AG04449 (cell line): ENCODE measurements at regions not wholly inside any gene's neighbourhood (a gene's known extent, or its start where the extent isn't known, plus 50 kb on each side); places are given as distances from the start of the nearest gene placed in this dataset.
"Not testable (repeated sequence)": the region's sequence is repeated elsewhere in the genome, so short reads cannot be mapped to it uniquely, and the experiment has no call there.

Experiments used
- CTCF ChIA-PET: fragments of 350-600 bp; formaldehyde crosslinking; extraction: SDS; loops from one replicate; lab custom pipeline; 2021; ENCODE audit warnings: antibody characterized with exemption; lab: Yijun Ruan, JAX
- POLR2A ChIA-PET: fragments of 400-600, 350-600 bp; formaldehyde crosslinking; extraction: SDS; loops from one replicate; lab custom pipeline; 2020; ENCODE audit warnings: antibody characterized with exemption, inconsistent platforms; lab: Yijun Ruan, JAX
- DNase-seq: peaks from one replicate; pipeline ENCODE4 v3.0.0-alpha.2; 2010; ENCODE audit warnings: low read depth, low spot score
- H3K4me3 ChIP-seq: 2 replicates; pipeline ENCODE4 v1.5.1; 2011; ENCODE audit warnings: low read depth, mild to moderate bottlenecking, control low read depth, low read length
- TF ChIP-seq, protein P1 (sequence below): IDR thresholded peaks from one replicate; pipeline ENCODE4 v1.5.1; 2011; ENCODE audit warnings: mild to moderate bottlenecking, moderate library complexity, low read length, control low read depth, inconsistent platforms; ENCODE audit not compliant: insufficient read depth; ENCODE audit errors: missing control alignments

DNA sequence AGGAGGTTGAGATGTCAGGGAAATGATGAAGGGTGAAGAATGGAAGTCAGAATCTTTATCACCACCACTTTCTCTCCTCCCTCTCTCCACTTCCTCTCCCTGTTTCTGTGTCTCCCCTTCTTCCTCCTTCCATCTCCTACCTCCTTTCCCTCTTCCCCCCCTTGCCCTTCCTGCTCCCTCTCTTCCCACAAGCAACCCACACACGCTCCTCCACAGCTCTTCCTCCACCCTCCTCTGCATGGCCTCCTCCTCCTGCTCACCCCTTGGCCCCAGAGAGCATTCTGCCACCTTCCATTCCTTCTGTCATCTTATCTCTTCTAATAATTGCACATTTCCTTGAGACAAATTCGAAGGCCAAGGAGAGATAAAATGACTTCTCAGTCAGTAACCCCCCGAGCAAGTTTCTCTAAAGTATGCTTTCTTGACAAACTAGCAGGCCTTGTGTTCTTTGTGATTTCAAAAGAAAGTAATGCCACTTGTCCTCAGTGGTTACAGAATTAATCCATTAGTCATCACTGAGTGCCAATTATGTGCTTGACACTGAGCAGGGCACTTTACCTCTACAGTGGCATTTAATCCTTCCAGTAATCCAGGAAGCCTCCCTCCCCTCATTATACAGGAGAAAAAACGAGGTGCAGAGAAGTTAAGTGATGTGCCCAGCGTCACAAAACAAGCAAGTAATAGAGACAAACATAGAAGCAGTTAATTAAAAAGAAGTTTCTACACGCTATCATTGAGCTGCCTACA, 72.3 kb upstream of the CCL1 start:
- no peak overlapping the region for H3K4me3 ChIP-seq
- TF ChIP-seq, protein P1, sequence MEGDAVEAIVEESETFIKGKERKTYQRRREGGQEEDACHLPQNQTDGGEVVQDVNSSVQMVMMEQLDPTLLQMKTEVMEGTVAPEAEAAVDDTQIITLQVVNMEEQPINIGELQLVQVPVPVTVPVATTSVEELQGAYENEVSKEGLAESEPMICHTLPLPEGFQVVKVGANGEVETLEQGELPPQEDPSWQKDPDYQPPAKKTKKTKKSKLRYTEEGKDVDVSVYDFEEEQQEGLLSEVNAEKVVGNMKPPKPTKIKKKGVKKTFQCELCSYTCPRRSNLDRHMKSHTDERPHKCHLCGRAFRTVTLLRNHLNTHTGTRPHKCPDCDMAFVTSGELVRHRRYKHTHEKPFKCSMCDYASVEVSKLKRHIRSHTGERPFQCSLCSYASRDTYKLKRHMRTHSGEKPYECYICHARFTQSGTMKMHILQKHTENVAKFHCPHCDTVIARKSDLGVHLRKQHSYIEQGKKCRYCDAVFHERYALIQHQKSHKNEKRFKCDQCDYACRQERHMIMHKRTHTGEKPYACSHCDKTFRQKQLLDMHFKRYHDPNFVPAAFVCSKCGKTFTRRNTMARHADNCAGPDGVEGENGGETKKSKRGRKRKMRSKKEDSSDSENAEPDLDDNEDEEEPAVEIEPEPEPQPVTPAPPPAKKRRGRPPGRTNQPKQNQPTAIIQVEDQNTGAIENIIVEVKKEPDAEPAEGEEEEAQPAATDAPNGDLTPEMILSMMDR, result no peak
- CTCF ChIA-PET, result no interaction called here
- DNase-seq, result no peak
- POLR2A ChIA-PET, result no interaction called here

DNA sequence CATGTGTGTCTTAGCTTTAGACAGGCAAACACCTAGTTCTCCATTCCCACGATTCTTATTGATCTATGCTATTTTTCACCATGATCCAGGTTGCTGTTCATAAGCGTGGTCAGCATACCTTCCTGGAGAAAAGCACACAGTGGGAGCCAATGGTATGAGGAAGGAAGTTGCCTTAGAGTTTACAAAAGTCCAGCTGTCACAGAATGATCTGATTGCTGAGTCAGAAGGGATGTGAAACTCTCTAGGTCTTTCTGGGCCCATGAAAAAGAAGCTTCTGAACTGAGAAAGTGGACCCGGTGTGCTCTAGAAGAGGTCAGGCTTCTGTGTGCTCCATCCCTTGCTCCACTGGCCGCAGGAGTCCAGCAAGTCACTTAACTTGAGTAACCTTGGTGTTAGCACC, 71.0 kb upstream of the CCL1 start:
- no peak overlapping the region for H3K4me3 ChIP-seq
- TF ChIP-seq, protein P1, result no peak
- DNase-seq, result no peak
- CTCF ChIA-PET, result no interaction called here
- POLR2A ChIA-PET, result no interaction called here

DNA sequence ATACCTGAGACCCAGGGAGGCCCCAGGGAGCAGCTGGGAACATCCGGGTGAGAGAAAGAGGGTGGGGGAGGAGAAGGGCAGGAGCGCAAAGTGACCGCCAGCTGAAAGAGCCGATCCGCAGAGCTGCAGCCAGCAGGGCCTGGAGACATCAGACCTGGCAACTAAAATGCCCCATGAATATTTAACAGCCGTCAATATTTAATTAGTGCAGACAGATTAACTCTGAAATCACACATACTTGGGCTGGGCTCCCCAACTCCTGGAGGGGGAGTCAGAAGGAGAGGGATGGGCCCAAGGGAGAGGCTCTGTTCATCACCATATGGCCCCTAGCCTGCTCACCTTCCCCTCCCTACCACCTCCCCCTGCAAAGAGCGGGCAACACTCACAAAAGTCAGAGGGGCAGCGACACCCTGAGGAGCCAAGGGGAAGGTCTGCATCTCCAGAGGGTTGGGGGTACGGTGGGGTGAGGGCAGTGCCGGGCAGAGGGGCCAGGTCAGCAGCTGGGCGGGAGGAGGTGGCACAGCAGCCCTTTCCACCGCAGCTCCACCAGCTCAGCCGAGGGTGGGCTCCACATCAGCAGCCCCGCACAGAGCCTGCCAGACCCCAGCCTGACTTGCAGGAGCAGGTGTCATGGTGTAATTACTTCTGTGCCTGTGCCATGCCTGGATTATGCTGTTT, 61.9 kb upstream of the CCL1 start:
- no peak overlapping the region for H3K4me3 ChIP-seq
- CTCF ChIA-PET, result no interaction called here
- TF ChIP-seq, protein P1, result no peak
- POLR2A ChIA-PET, result interaction anchor here (0.6 kb wide), 1 partner anchor 659 kb away, joined by 3 read pairs; no protein-coding TSS in a partner anchor
- DNase-seq, result no peak

DNA sequence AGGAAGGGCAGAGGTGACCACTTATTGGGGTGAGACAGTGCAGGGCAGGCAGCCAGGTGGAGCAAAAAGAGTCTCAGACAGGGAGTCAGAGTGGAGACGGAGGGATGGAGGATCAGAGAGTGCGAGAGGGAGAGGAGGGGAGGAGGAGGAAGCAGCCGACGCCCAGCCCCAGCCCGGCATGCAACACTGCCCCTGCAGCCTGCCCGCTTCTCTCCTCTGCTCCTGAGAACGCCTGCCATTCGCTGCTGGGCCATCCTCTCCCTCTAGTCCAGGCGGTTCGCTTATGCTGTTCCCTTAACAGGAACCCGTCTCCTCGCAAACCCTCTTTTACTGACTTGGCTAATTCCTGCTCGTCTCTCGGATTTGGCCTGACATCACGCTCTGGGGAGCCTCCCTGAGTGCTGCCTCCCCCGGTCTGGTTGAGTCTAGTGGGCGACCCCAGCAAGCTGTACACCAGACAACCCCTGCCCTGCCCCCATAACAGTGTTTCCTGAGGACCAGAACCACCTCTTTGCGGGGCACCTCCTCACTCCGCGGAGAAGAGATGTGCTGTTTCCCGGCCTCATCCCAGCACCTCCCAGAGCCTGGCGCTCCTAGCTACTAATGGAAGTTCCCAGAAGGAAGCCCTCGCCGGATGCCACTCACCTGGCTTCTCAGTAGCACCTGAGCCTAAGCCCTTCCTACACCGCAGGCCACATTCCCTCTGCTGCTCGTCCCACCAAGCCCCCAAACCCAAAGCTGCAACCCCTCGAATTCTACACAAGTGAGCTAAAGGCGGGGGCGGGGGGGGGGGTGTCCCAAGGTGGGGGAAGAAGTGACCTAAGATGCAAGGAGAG, 61.2 kb upstream of the CCL1 start:
- CTCF ChIA-PET, result no interaction called here
- TF ChIP-seq, protein P1, result no peak
- H3K4me3 ChIP-seq, result no peak overlapping the region
- DNase-seq, result no peak
- POLR2A ChIA-PET, result interaction anchor here (0.6 kb wide), 1 partner anchor 660 kb away, joined by 3 read pairs; no protein-coding TSS in a partner anchor

DNA sequence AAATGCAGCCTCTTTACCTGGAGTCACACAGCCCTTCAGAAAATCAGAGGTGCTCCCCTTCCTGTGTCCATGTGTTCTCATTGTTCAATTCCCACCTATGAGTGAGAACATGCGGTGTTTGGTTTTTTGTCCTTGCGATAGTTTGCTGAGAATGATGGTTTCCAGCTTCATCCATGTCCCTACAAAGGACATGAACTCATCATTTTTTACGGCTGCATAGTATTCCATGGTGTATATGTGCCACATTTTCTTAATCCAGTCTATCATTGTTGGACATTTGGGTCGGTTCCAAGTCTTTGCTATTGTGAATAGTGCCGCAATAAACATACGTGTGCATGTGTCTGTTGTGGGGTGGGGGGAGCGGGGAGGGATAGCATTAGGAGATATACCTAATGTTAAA, 60.3 kb upstream of the CCL1 start:
- H3K4me3 ChIP-seq, DNase-seq, POLR2A ChIA-PET: not testable (repeated sequence)
- CTCF ChIA-PET, result interaction anchor here (1.0 to 1.9 kb wide), 2 partner anchors 223 to 697 kb away, joined by 3 to 11 read pairs; no protein-coding TSS in a partner anchor

DNA sequence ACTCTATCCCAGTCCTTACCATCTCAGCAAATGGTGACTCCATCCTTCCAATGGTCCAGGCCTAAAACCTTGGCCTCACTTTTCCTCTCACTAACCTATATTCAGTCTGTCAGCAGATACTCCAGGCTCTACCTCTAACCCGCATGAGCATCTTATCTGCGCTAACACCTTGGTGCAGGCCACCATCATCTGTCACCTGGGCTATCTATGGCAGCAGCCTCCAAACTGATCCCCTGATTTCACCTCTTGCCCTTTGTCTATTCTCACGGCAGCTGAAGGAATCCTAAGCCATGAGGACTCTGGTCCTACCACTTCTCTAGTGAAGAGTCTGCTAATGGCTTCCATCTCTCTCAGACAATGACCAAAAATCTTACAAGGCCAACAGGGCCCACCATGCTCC, 57.9 kb upstream of the CCL1 start:
- CTCF ChIA-PET, result interaction anchor here (0.9 to 3.6 kb wide), 7 partner anchors 10 to 699 kb away, joined by 3 to 20 read pairs (median 6); partner anchors contain the start of gene RAD51D
- POLR2A ChIA-PET, result no interaction called here
- TF ChIP-seq, protein P1, result no peak
- no peak for DNase-seq
- H3K4me3 ChIP-seq, result no peak overlapping the region
